ENCODE measurements at regions not wholly inside any gene's neighbourhood (a gene's known extent, or its start where the extent isn't known, plus 50 kb on each side); places are given as distances from the start of the nearest gene placed in this dataset.

GRCh38 chr3:177960722-177961121 is 575.5 kb upstream of the KCNMB2 start:
- TF ChIP-seq CTCF (IDR thresholded peaks at IDR 0.05 in 8 of 11, conservative IDR thresholded peaks at IDR 0.05 in 3 of 11) = no peak
- no peak for TF ChIP-seq POLR2A (IDR thresholded peaks at IDR 0.05)

All from spleen (tissue), 7 donors.